G401 (cell line): ENCODE measurements at regions not wholly inside any gene's neighbourhood (a gene's known extent, or its start where the extent isn't known, plus 50 kb on each side); places are given as distances from the start of the nearest gene placed in this dataset.

Experiments
- DNase-seq: peaks from one replicate; pipeline ENCODE4 v3.0.0-alpha.2; 2015; ENCODE audit warnings: low spot score
- in situ Hi-C: cut with HindIII; loops from 2 replicates; pipeline ENCODE4 v1.10.0; 2016; ENCODE audit warnings: low sequenced_read_pairs, mixed read lengths

- in situ Hi-C loops: no loop called here
These were observed 149.6 kb upstream of the GULP1 start for GRCh38 chr2:188142088-188142487.

GRCh38 chr2:188142636-188143295 lies 148.9 kb upstream of the GULP1 start:
- in situ Hi-C loops: no loop called here
- no peak for DNase-seq

More at GRCh38 chr2:188142088-188142487, 149.6 kb upstream of the GULP1 start:
- no peak for DNase-seq

GRCh38 chr2:188145885-188146284 lies 145.8 kb upstream of the GULP1 start:
- in situ Hi-C loops: no loop called here
- DNase-seq: no peak

GRCh38 chr2:188146888-188147287 lies 144.8 kb upstream of the GULP1 start:
- DNase-seq: no peak
- in situ Hi-C loops: no loop called here

GRCh38 chr2:188151670-188152069 lies 140.0 kb upstream of the GULP1 start:
- DNase-seq: no peak
- in situ Hi-C loops: no loop called here

GRCh38 chr2:188158337-188159100 lies 133.2 kb upstream of the GULP1 start:
- in situ Hi-C loops: no loop called here
- no peak for DNase-seq

GRCh38 chr2:188159484-188159883 lies 132.2 kb upstream of the GULP1 start:
- in situ Hi-C loops: no loop called here
- no peak for DNase-seq

GRCh38 chr2:188170356-188170755 lies 121.3 kb upstream of the GULP1 start:
- in situ Hi-C loops: no loop called here
- no peak for DNase-seq

GRCh38 chr2:188176620-188177019 lies 115.1 kb upstream of the GULP1 start:
- in situ Hi-C loops: no loop called here
- no peak for DNase-seq

- in situ Hi-C loops: no loop called here
These were observed 110.4 kb upstream of the GULP1 start for GRCh38 chr2:188181067-188181838.

GRCh38 chr2:188181884-188182283 lies 109.8 kb upstream of the GULP1 start:
- in situ Hi-C loops: no loop called here
- no peak for DNase-seq

More at GRCh38 chr2:188181067-188181838, 110.4 kb upstream of the GULP1 start:
- no peak for DNase-seq

GRCh38 chr2:188187726-188188125 lies 103.9 kb upstream of the GULP1 start:
- in situ Hi-C loops: no loop called here
- no peak for DNase-seq

GRCh38 chr2:188189356-188189755 lies 102.3 kb upstream of the GULP1 start:
- in situ Hi-C loops: no loop called here
- no peak for DNase-seq

GRCh38 chr2:188193230-188193629 lies 98.4 kb upstream of the GULP1 start:
- no peak for DNase-seq
- in situ Hi-C loops: no loop called here

- in situ Hi-C loops: no loop called here
- DNase-seq: no peak
These were observed 95.2 kb upstream of the GULP1 start for GRCh38 chr2:188196343-188197008.

GRCh38 chr2:188199716-188200128 lies 92.0 kb upstream of the GULP1 start:
- in situ Hi-C loops: no loop called here
- DNase-seq: no peak

- in situ Hi-C loops: no loop called here
- no peak for DNase-seq
These were observed 90.0 kb upstream of the GULP1 start for GRCh38 chr2:188201639-188202038.

- in situ Hi-C loops: no loop called here
- DNase-seq: no peak
These were observed 88.9 kb upstream of the GULP1 start for GRCh38 chr2:188202777-188203176.

GRCh38 chr2:188203776-188204175 lies 87.9 kb upstream of the GULP1 start:
- in situ Hi-C loops: no loop called here
- no peak for DNase-seq

- DNase-seq: no peak
- in situ Hi-C loops: no loop called here
These were observed 86.8 kb upstream of the GULP1 start for GRCh38 chr2:188204824-188205223.
